Caco-2 (cell line): ENCODE measurements at regions not wholly inside any gene's neighbourhood (a gene's known extent, or its start where the extent isn't known, plus 50 kb on each side); places are given as distances from the start of the nearest gene placed in this dataset.

Source experiments
- BruUV-seq: library from RNA; stranded (reverse); fragments of 400-500 nt; replicated peaks from 2 replicates; lab custom pipeline; 2021; lab: Mats Ljungman, UMichigan
- CTCF ChIA-PET: fragments of 300-600 bp; sonication (Branson Sonifier 250); formaldehyde crosslinking; loops from one replicate; lab custom pipeline; 2022; ENCODE audit warnings: antibody characterized with exemption; lab: Charles Lee
- POLR2A ChIA-PET: fragments of 300-600 bp; sonication (Branson Sonifier 250); formaldehyde crosslinking; loops from one replicate; lab custom pipeline; 2022; ENCODE audit warnings: antibody characterized with exemption; lab: Charles Lee
- DNase-seq, 2 experiments: peaks; one replicate each; pipeline versions ENCODE4 v3.0.0 to v3.0.0-alpha.2; 2020 to 2022
- H3K27me3 ChIP-seq: replicated peaks from 2 replicates; pipeline ENCODE4 v1.6.0; 2011; ENCODE audit warnings: low read length; ENCODE audit not compliant: control insufficient read depth, insufficient read depth
- H3K36me3 ChIP-seq: 2 replicates; pipeline ENCODE4 v1.5.1; 2011; ENCODE audit warnings: low read length; ENCODE audit not compliant: control insufficient read depth, insufficient read depth
- H3K4me1 ChIP-seq: fragments of 250-450 bp; sonication (Bioruptor Pico); 2 replicates; pipeline ENCODE4 v1.5.1; 2020; ENCODE audit warnings: mild to moderate bottlenecking
- H3K4me3 ChIP-seq: 2 replicates; pipeline ENCODE4 v1.5.1; 2011; ENCODE audit warnings: low read depth, mild to moderate bottlenecking, control low read depth, low read length
- H3K9me3 ChIP-seq: fragments of 250-450 bp; sonication (Bioruptor Pico); 2 replicates; pipeline ENCODE4 v1.5.1; 2020; ENCODE audit warnings: mild to moderate bottlenecking, moderate library complexity
- H3K27ac Mint-ChIP-seq: one replicate; pipeline ENCODE4 v1.8.0; 2022; ENCODE audit warnings: mixed read lengths; ENCODE audit not compliant: unreplicated experiment
- H3K27me3 Mint-ChIP-seq: one replicate; pipeline ENCODE4 v1.8.0; 2022; ENCODE audit warnings: mixed read lengths; ENCODE audit not compliant: insufficient read depth, unreplicated experiment
- H3K36me3 Mint-ChIP-seq: one replicate; pipeline ENCODE4 v1.8.0; 2022; ENCODE audit warnings: mild to moderate bottlenecking, mixed read lengths; ENCODE audit not compliant: insufficient read depth, unreplicated experiment
- H3K4me1 Mint-ChIP-seq: one replicate; pipeline ENCODE4 v1.8.0; 2022; ENCODE audit warnings: low read depth, mixed read lengths; ENCODE audit not compliant: unreplicated experiment
- H3K4me3 Mint-ChIP-seq: one replicate; pipeline ENCODE4 v1.8.0; 2022; ENCODE audit warnings: mild to moderate bottlenecking, moderate library complexity, mixed read lengths; ENCODE audit not compliant: unreplicated experiment
- H3K9me3 Mint-ChIP-seq: one replicate; pipeline ENCODE4 v1.8.0; 2022; ENCODE audit warnings: mixed read lengths; ENCODE audit not compliant: unreplicated experiment
- CTCF ChIP-seq, 2 experiments: fragments of 200-600 bp in 1 of 2; IDR thresholded peaks; 1 replicate in 1 of 2; 2 replicates in 1 of 2; pipeline versions ENCODE4 v1.5.1 to v1.8.0; 2011 to 2022; ENCODE audit warnings: antibody characterized with exemption in 1 of 2, control low read depth in 1 of 2, inconsistent platforms in 1 of 2, low read depth in 1 of 2, low read length in 1 of 2, mild to moderate bottlenecking in 1 of 2, moderate library complexity in 1 of 2; ENCODE audit not compliant: insufficient read depth in 1 of 2, severe bottlenecking in 1 of 2, unreplicated experiment in 1 of 2
- intact Hi-C: fragments of 100-400 bp; cut with micrococcal nuclease; formaldehyde crosslinking; loops from one replicate; pipeline ENCODE4 v1.10.0; 2022; ENCODE audit not compliant: unreplicated experiment

- no TSS peak for BruUV-seq
Measured at GRCh38 chr5:2986301-2986700, 234.8 kb upstream of the IRX2 start.

GRCh38 chr5:2985718-2986117 lies 234.2 kb upstream of the IRX2 start:
- no peak for TF ChIP-seq CTCF (IDR thresholded peaks at IDR 0.05; ENCODE audit: insufficient read depth in 1 of 2, low read depth in 1 of 2, low read length in 1 of 2, severe bottlenecking in 1 of 2, unreplicated experiment in 1 of 2)
- ChIA-PET CTCF (no interaction called here), POLR2A (no interaction called here)
- no peaks in the 10 kb centered on the region for H3K4me1 Mint-ChIP-seq
- no peaks in the 10 kb centered on the region for H3K4me1 ChIP-seq
- H3K36me3 Mint-ChIP-seq: no peaks in the 10 kb centered on the region
- BruUV-seq: no TSS peak
- H3K4me3 Mint-ChIP-seq: no peak overlapping the region
- no peak for DNase-seq
- intact Hi-C loops: no loop called here
- H3K4me3 ChIP-seq: no peak overlapping the region
- no peaks in the 10 kb centered on the region for H3K9me3 ChIP-seq
- H3K36me3 ChIP-seq: no peaks in the 10 kb centered on the region
- H3K27ac Mint-ChIP-seq: no peak overlapping the region
- H3K27me3 Mint-ChIP-seq: peaks cover 3% of the 10 kb centered on the region
- peaks cover 9% of the 10 kb centered on the region for H3K9me3 Mint-ChIP-seq
- H3K27me3 ChIP-seq: no peaks in the 10 kb centered on the region

More at GRCh38 chr5:2986301-2986700, 234.8 kb upstream of the IRX2 start:
- Histone ChIP-seq H3K4me1 (no peaks in the 10 kb centered on the region), H3K27me3 (no peaks in the 10 kb centered on the region), H3K9me3 (no peaks in the 10 kb centered on the region), H3K36me3 (no peaks in the 10 kb centered on the region), H3K4me3 (no peak overlapping the region)
- no peak for TF ChIP-seq CTCF (IDR thresholded peaks at IDR 0.05; ENCODE audit: insufficient read depth in 1 of 2, low read depth in 1 of 2, low read length in 1 of 2, severe bottlenecking in 1 of 2, unreplicated experiment in 1 of 2)
- POLR2A ChIA-PET: no interaction called here
- H3K4me1 Mint-ChIP-seq: no peaks in the 10 kb centered on the region
- H3K4me3 Mint-ChIP-seq: no peak overlapping the region
- peaks cover 3% of the 10 kb centered on the region for H3K27me3 Mint-ChIP-seq
- no peaks in the 10 kb centered on the region for H3K36me3 Mint-ChIP-seq
- peaks cover 9% of the 10 kb centered on the region for H3K9me3 Mint-ChIP-seq
- DNase-seq: no peak
- CTCF ChIA-PET: no interaction called here
- intact Hi-C loops: no loop called here
- H3K27ac Mint-ChIP-seq: no peak overlapping the region

GRCh38 chr5:2983583-2984300 lies 232.3 kb upstream of the IRX2 start:
- Mint-ChIP-seq H3K4me3 (no peak overlapping the region), H3K27me3 (peaks cover 5% of the 10 kb centered on the region), H3K4me1 (no peaks in the 10 kb centered on the region), H3K27ac (no peak overlapping the region), H3K9me3 (peaks cover 9% of the 10 kb centered on the region), H3K36me3 (no peaks in the 10 kb centered on the region)
- DNase-seq: no peak
- Histone ChIP-seq H3K36me3 (no peaks in the 10 kb centered on the region), H3K4me1 (no peaks in the 10 kb centered on the region), H3K4me3 (no peak overlapping the region), H3K9me3 (no peaks in the 10 kb centered on the region), H3K27me3 (no peaks in the 10 kb centered on the region)
- POLR2A ChIA-PET: no interaction called here
- intact Hi-C loops: no loop called here
- CTCF ChIA-PET: no interaction called here
- BruUV-seq: no TSS peak
- no peak for TF ChIP-seq CTCF (IDR thresholded peaks at IDR 0.05; ENCODE audit: insufficient read depth in 1 of 2, low read depth in 1 of 2, low read length in 1 of 2, severe bottlenecking in 1 of 2, unreplicated experiment in 1 of 2)
